HEK293 (cell line): ENCODE measurements at regions not wholly inside any gene's neighbourhood (a gene's known extent, or its start where the extent isn't known, plus 50 kb on each side); places are given as distances from the start of the nearest gene placed in this dataset.
A peak's percentile ranks its signal among the peaks of the same experiment; 100 is the strongest.

Experiments used
- CTCF ChIA-PET: fragments of 350-600 bp; formaldehyde crosslinking; extraction: SDS; loops from one replicate; lab custom pipeline; 2021; ENCODE audit warnings: antibody characterized with exemption; lab: Yijun Ruan, JAX
- POLR2A ChIA-PET: fragments of 300-600 bp; formaldehyde crosslinking; extraction: SDS; loops from one replicate; lab custom pipeline; 2020; ENCODE audit warnings: antibody characterized with exemption, inconsistent platforms; lab: Yijun Ruan, JAX
- H3K27ac ChIP-seq: fragments of 200-500 bp; sonication (Bioruptor generic); 2 replicates; pipeline ENCODE4 v1.5.1; 2014; ENCODE audit warnings: low read depth, low read length, control low read depth, inconsistent platforms; ENCODE audit errors: extremely low read depth
- H3K36me3 ChIP-seq, 2 experiments: fragments of 200-500 bp in 1 of 2; sonication (Bioruptor generic) in 1 of 2; 1 replicate in 1 of 2; 2 replicates in 1 of 2; pipeline ENCODE4 v1.5.1; 2014 to 2017; ENCODE audit warnings: inconsistent platforms in 2 of 2, low read length in 2 of 2; ENCODE audit not compliant: control insufficient read depth in 2 of 2, insufficient read depth in 1 of 2
- H3K4me1 ChIP-seq: fragments of 200-500 bp; sonication (Bioruptor generic); 2 replicates; pipeline ENCODE4 v1.5.1; 2014; ENCODE audit warnings: mild to moderate bottlenecking, low read length, inconsistent platforms; ENCODE audit not compliant: control insufficient read depth, insufficient read depth
- H3K4me3 ChIP-seq: 2 replicates; pipeline ENCODE4 v1.5.1; 2011; ENCODE audit warnings: low read depth, mild to moderate bottlenecking, control low read depth, low read length, moderate library complexity
- H3K9me3 ChIP-seq: fragments of 200-500 bp; sonication (Bioruptor generic); 2 replicates; pipeline ENCODE4 v1.5.1; 2014; ENCODE audit warnings: low read depth, low read length, inconsistent platforms; ENCODE audit not compliant: control insufficient read depth, insufficient read depth
- HOXC10 ChIP-seq: sonication (generic); formaldehyde crosslinking; IDR thresholded peaks from 2 replicates; pipeline ENCODE4 v1.8.1; 2023; ENCODE audit warnings: mild to moderate bottlenecking, missing genetic modification reagents
- HOXD13 ChIP-seq: sonication (generic); formaldehyde crosslinking; IDR thresholded peaks from 2 replicates; pipeline ENCODE4 v1.8.0; 2022; ENCODE audit warnings: missing genetic modification reagents, borderline replicate concordance
- IKZF3 ChIP-seq: fragments of 450-650 bp; IDR thresholded peaks from 2 replicates; pipeline ENCODE4 v1.5.0; 2018; ENCODE audit warnings: missing biosample characterization, mild to moderate bottlenecking, missing genetic modification characterization, moderate library complexity
- KLF8 ChIP-seq: fragments of 450-650 bp; formaldehyde crosslinking; IDR thresholded peaks from 2 replicates; pipeline ENCODE4 v1.5.1; 2016; ENCODE audit warnings: missing biosample characterization, missing genetic modification characterization
- OSR2 ChIP-seq: fragments of 450-650 bp; formaldehyde crosslinking; IDR thresholded peaks from 2 replicates; pipeline ENCODE4 v1.5.1; 2016; ENCODE audit warnings: missing biosample characterization, missing genetic modification characterization
- SP3 ChIP-seq: fragments of 450-650 bp; formaldehyde crosslinking; IDR thresholded peaks from 2 replicates; pipeline ENCODE4 v1.5.1; 2016; ENCODE audit warnings: missing biosample characterization, missing genetic modification characterization
- SP7 ChIP-seq: fragments of 450-650 bp; formaldehyde crosslinking; IDR thresholded peaks from 2 replicates; pipeline ENCODE4 v1.5.1; 2016; ENCODE audit warnings: missing biosample characterization, missing genetic modification characterization
- ZBTB17 ChIP-seq: fragments of 450-650 bp; formaldehyde crosslinking; IDR thresholded peaks from 2 replicates; pipeline ENCODE4 v1.5.1; 2016; ENCODE audit warnings: missing biosample characterization, missing genetic modification characterization
- ZFP69B ChIP-seq: fragments of 450-650 bp; formaldehyde crosslinking; IDR thresholded peaks from 2 replicates; pipeline ENCODE4 v1.5.1; 2016; ENCODE audit warnings: missing biosample characterization, missing genetic modification characterization
- ZNF202 ChIP-seq: fragments of 450-650 bp; formaldehyde crosslinking; IDR thresholded peaks from 2 replicates; pipeline ENCODE4 v1.5.1; 2016; ENCODE audit warnings: missing biosample characterization, missing genetic modification characterization, borderline replicate concordance
- ZNF211 ChIP-seq: fragments of 450-650 bp; formaldehyde crosslinking; IDR thresholded peaks from 2 replicates; pipeline ENCODE4 v1.5.1; 2016; ENCODE audit warnings: low read depth, missing biosample characterization, missing genetic modification characterization
- ZNF24 ChIP-seq: fragments of 450-650 bp; formaldehyde crosslinking; IDR thresholded peaks from 2 replicates; pipeline ENCODE4 v1.5.1; 2016; ENCODE audit warnings: missing biosample characterization, missing genetic modification characterization
- ZNF394 ChIP-seq: fragments of 450-650 bp; formaldehyde crosslinking; IDR thresholded peaks from 2 replicates; pipeline ENCODE4 v1.5.1; 2016; ENCODE audit warnings: missing biosample characterization, missing genetic modification characterization, mild to moderate bottlenecking, moderate library complexity, borderline replicate concordance
- ZNF660 ChIP-seq: fragments of 450-650 bp; IDR thresholded peaks from 2 replicates; pipeline ENCODE4 v1.5.1; 2018; ENCODE audit warnings: missing biosample characterization, mild to moderate bottlenecking, missing genetic modification characterization
- TF ChIP-seq, protein P1 (sequence below): fragments of 450-650 bp; formaldehyde crosslinking; IDR thresholded peaks from 2 replicates; pipeline ENCODE4 v1.5.1; 2017; ENCODE audit warnings: missing biosample characterization, missing genetic modification characterization
- TF ChIP-seq, protein P2 (sequence below): fragments of 450-650 bp; formaldehyde crosslinking; IDR thresholded peaks from 2 replicates; pipeline ENCODE4 v1.5.1; 2016; ENCODE audit warnings: missing biosample characterization, missing genetic modification characterization
- TF ChIP-seq, protein P3 (sequence below): fragments of 450-650 bp; formaldehyde crosslinking; conservative IDR thresholded peaks from 2 replicates; pipeline ENCODE4 v1.5.1; 2016; ENCODE audit warnings: low read depth, missing biosample characterization, missing genetic modification characterization
- TF ChIP-seq, protein P4 (sequence below): fragments of 450-650 bp; formaldehyde crosslinking; IDR thresholded peaks from 2 replicates; pipeline ENCODE4 v1.5.1; 2016; ENCODE audit warnings: missing biosample characterization, missing genetic modification characterization
- TF ChIP-seq, protein P5 (sequence below): fragments of 450-650 bp; formaldehyde crosslinking; IDR thresholded peaks from 2 replicates; pipeline ENCODE4 v1.5.1; 2017; ENCODE audit warnings: missing biosample characterization, missing genetic modification characterization
- TF ChIP-seq, protein P6 (sequence below): fragments of 450-650 bp; formaldehyde crosslinking; IDR thresholded peaks from 2 replicates; pipeline ENCODE4 v1.5.1; 2016; ENCODE audit warnings: missing biosample characterization, missing genetic modification characterization, borderline replicate concordance

DNA sequence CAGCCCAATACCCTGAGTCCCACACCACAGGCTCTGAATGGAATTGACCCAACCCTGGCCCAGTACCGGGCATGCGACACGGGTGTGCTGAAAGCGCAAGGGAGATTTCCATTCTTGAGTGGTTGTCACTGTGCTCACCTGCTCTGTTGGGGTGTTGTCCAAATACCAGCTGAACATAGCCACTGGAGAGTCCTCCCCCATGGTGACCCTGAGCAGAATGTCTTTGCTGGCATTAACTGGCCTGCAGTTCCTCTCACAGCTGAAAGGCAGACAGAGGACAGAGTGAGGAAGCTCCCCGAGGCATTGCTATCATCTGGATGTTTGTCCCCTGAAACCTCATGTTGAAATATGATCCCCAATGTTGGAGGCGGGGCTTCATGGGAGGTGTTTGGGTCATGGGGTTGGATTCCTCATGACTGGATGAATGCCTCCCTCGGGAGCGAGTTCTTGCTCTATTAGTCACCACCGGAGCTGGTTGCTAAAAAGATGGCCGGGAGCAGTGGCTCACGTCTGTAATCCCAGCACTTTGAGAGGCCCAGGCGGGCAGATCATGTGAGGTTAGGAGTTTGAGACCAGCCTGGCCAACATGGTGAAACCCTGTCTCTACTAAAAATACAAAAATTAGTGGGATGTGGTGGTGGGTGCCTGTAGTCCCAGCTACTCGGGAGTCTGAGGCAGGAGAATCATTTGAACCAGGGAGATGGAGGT is 57.3 kb upstream of the BCO1 start:
- ChIA-PET POLR2A (interaction anchor here (0.9 kb wide), 1 partner anchor 133 kb away, joined by 4 read pairs; the partner anchor contains the start of gene GAN), CTCF (interaction anchor here (0.6 to 1.9 kb wide), 4 partner anchors 17 to 364 kb away, joined by 3 to 6 read pairs (median 4); no protein-coding TSS in a partner anchor)
- no peak overlapping the region for H3K27ac ChIP-seq
- no peak overlapping the region for H3K4me3 ChIP-seq
- H3K36me3 ChIP-seq: no peaks in the 10 kb centered on the region
- no peaks in the 10 kb centered on the region for H3K9me3 ChIP-seq
- no peaks in the 10 kb centered on the region for H3K4me1 ChIP-seq
- TF ChIP-seq, protein P1, sequence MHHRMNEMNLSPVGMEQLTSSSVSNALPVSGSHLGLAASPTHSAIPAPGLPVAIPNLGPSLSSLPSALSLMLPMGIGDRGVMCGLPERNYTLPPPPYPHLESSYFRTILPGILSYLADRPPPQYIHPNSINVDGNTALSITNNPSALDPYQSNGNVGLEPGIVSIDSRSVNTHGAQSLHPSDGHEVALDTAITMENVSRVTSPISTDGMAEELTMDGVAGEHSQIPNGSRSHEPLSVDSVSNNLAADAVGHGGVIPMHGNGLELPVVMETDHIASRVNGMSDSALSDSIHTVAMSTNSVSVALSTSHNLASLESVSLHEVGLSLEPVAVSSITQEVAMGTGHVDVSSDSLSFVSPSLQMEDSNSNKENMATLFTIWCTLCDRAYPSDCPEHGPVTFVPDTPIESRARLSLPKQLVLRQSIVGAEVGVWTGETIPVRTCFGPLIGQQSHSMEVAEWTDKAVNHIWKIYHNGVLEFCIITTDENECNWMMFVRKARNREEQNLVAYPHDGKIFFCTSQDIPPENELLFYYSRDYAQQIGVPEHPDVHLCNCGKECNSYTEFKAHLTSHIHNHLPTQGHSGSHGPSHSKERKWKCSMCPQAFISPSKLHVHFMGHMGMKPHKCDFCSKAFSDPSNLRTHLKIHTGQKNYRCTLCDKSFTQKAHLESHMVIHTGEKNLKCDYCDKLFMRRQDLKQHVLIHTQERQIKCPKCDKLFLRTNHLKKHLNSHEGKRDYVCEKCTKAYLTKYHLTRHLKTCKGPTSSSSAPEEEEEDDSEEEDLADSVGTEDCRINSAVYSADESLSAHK: 0 out of 2 replicates have a peak, but pooled peaks have one; percentile 9
- peak; percentile 84 for TF ChIP-seq IKZF3 (tag by site-specific recombination)
- TF ChIP-seq OSR2: peak; percentile 16; the same call in 1 of the 2 replicates
- peak; percentile 31; the same call in 1 of the 2 replicates for TF ChIP-seq KLF8 (tag by site-specific recombination)
- TF ChIP-seq, protein P2, sequence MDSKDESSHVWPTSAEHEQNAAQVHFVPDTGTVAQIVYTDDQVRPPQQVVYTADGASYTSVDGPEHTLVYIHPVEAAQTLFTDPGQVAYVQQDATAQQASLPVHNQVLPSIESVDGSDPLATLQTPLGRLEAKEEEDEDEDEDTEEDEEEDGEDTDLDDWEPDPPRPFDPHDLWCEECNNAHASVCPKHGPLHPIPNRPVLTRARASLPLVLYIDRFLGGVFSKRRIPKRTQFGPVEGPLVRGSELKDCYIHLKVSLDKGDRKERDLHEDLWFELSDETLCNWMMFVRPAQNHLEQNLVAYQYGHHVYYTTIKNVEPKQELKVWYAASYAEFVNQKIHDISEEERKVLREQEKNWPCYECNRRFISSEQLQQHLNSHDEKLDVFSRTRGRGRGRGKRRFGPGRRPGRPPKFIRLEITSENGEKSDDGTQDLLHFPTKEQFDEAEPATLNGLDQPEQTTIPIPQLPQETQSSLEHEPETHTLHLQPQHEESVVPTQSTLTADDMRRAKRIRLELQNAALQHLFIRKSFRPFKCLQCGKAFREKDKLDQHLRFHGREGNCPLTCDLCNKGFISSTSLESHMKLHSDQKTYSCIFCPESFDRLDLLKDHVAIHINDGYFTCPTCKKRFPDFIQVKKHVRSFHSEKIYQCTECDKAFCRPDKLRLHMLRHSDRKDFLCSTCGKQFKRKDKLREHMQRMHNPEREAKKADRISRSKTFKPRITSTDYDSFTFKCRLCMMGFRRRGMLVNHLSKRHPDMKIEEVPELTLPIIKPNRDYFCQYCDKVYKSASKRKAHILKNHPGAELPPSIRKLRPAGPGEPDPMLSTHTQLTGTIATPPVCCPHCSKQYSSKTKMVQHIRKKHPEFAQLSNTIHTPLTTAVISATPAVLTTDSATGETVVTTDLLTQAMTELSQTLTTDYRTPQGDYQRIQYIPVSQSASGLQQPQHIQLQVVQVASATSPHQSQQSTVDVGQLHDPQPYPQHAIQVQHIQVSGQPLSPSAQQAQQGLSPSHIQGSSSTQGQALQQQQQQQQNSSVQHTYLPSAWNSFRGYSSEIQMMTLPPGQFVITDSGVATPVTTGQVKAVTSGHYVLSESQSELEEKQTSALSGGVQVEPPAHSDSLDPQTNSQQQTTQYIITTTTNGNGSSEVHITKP (tag by site-specific recombination): peak; percentile 64; the same call in 1 of the 2 replicates
- peak; percentile 59 for TF ChIP-seq SP3 (tag by site-specific recombination)
- TF ChIP-seq ZBTB17 (tag by site-specific recombination): peak; percentile 75
- TF ChIP-seq, protein P3, sequence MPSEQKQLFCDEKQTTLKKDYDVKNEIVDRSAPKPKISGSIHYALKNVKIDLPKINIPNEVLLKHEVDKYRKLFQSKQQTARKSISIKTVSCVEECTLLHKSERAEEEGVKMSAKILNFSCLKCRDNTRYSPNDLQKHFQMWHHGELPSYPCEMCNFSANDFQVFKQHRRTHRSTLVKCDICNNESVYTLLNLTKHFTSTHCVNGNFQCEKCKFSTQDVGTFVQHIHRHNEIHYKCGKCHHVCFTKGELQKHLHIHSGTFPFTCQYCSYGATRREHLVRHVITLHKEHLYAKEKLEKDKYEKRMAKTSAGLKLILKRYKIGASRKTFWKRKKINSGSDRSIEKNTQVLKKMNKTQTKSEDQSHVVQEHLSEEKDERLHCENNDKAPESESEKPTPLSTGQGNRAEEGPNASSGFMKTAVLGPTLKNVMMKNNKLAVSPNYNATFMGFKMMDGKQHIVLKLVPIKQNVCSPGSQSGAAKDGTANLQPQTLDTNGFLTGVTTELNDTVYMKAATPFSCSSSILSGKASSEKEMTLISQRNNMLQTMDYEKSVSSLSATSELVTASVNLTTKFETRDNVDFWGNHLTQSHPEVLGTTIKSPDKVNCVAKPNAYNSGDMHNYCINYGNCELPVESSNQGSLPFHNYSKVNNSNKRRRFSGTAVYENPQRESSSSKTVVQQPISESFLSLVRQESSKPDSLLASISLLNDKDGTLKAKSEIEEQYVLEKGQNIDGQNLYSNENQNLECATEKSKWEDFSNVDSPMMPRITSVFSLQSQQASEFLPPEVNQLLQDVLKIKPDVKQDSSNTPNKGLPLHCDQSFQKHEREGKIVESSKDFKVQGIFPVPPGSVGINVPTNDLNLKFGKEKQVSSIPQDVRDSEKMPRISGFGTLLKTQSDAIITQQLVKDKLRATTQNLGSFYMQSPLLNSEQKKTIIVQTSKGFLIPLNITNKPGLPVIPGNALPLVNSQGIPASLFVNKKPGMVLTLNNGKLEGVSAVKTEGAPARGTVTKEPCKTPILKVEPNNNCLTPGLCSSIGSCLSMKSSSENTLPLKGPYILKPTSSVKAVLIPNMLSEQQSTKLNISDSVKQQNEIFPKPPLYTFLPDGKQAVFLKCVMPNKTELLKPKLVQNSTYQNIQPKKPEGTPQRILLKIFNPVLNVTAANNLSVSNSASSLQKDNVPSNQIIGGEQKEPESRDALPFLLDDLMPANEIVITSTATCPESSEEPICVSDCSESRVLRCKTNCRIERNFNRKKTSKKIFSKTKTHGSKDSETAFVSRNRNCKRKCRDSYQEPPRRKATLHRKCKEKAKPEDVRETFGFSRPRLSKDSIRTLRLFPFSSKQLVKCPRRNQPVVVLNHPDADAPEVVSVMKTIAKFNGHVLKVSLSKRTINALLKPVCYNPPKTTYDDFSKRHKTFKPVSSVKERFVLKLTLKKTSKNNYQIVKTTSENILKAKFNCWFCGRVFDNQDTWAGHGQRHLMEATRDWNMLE (tag by site-specific recombination): 0 out of 2 replicates have a peak, but pooled peaks have one; percentile 42
- no peak for TF ChIP-seq ZNF211
- no peak for TF ChIP-seq HOXD13 (CRISPR knock-in tag)
- TF ChIP-seq, protein P4, sequence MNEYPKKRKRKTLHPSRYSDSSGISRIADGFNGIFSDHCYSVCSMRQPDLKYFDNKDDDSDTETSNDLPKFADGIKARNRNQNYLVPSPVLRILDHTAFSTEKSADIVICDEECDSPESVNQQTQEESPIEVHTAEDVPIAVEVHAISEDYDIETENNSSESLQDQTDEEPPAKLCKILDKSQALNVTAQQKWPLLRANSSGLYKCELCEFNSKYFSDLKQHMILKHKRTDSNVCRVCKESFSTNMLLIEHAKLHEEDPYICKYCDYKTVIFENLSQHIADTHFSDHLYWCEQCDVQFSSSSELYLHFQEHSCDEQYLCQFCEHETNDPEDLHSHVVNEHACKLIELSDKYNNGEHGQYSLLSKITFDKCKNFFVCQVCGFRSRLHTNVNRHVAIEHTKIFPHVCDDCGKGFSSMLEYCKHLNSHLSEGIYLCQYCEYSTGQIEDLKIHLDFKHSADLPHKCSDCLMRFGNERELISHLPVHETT (tag by site-specific recombination): peak; percentile 61; the same call in 1 of the 2 replicates
- peak; percentile 29; the same call in 1 of the 2 replicates for TF ChIP-seq ZNF394 (tag by site-specific recombination)
- TF ChIP-seq, protein P5, sequence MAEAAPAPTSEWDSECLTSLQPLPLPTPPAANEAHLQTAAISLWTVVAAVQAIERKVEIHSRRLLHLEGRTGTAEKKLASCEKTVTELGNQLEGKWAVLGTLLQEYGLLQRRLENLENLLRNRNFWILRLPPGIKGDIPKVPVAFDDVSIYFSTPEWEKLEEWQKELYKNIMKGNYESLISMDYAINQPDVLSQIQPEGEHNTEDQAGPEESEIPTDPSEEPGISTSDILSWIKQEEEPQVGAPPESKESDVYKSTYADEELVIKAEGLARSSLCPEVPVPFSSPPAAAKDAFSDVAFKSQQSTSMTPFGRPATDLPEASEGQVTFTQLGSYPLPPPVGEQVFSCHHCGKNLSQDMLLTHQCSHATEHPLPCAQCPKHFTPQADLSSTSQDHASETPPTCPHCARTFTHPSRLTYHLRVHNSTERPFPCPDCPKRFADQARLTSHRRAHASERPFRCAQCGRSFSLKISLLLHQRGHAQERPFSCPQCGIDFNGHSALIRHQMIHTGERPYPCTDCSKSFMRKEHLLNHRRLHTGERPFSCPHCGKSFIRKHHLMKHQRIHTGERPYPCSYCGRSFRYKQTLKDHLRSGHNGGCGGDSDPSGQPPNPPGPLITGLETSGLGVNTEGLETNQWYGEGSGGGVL (tag by site-specific recombination): 0 out of 2 replicates have a peak, but pooled peaks have one; percentile 6
- peak; percentile 51; the same call in 1 of the 2 replicates for TF ChIP-seq ZNF660
- TF ChIP-seq ZFP69B: no peak
- 0 out of 2 replicates have a peak, but pooled peaks have one; percentile 32 for TF ChIP-seq ZNF24 (tag by site-specific recombination)
- TF ChIP-seq SP7 (tag by site-specific recombination): peak; percentile 77
- TF ChIP-seq ZNF202: no peak
- TF ChIP-seq, protein P6, sequence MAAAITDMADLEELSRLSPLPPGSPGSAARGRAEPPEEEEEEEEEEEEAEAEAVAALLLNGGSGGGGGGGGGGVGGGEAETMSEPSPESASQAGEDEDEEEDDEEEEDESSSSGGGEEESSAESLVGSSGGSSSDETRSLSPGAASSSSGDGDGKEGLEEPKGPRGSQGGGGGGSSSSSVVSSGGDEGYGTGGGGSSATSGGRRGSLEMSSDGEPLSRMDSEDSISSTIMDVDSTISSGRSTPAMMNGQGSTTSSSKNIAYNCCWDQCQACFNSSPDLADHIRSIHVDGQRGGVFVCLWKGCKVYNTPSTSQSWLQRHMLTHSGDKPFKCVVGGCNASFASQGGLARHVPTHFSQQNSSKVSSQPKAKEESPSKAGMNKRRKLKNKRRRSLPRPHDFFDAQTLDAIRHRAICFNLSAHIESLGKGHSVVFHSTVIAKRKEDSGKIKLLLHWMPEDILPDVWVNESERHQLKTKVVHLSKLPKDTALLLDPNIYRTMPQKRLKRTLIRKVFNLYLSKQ: no peak
- TF ChIP-seq HOXC10: no peak
